Liver (tissue), 8 donors: ENCODE measurements at regions not wholly inside any gene's neighbourhood (a gene's known extent, or its start where the extent isn't known, plus 50 kb on each side); places are given as distances from the start of the nearest gene placed in this dataset.

Experiments used
- DNase-seq: peaks from one replicate; pipeline ENCODE4 v3.0.0-alpha.2; 2017; ENCODE audit warnings: low spot score
- H3K27ac ChIP-seq, 2 donors: one replicate each; pipeline ENCODE4 v1.7.0; 2013; ENCODE audit warnings: inconsistent platforms in 2 of 2, low read length in 2 of 2, control low read depth in 1 of 2, low read depth in 1 of 2, mild to moderate bottlenecking in 1 of 2
- H3K27me3 ChIP-seq, 4 donors: one replicate each; pipeline versions ENCODE4 v1.6.1 to v1.7.0; 2013; ENCODE audit warnings: low read length in 3 of 4, inconsistent platforms in 1 of 4, mild to moderate bottlenecking in 1 of 4, moderate library complexity in 1 of 4; ENCODE audit not compliant: control insufficient read depth in 4 of 4, insufficient read depth in 4 of 4
- H3K36me3 ChIP-seq, 4 donors: one replicate each; pipeline versions ENCODE4 v1.6.1 to v1.7.0; 2013; ENCODE audit warnings: low read length in 3 of 4, mild to moderate bottlenecking in 3 of 4, low read depth in 1 of 4, moderate library complexity in 1 of 4; ENCODE audit not compliant: control insufficient read depth in 4 of 4, insufficient read depth in 3 of 4
- H3K4me1 ChIP-seq, 4 donors: one replicate each; pipeline versions ENCODE4 v1.6.1 to v1.7.0; 2013; ENCODE audit warnings: low read length in 3 of 4, mild to moderate bottlenecking in 3 of 4, moderate library complexity in 1 of 4; ENCODE audit not compliant: control insufficient read depth in 4 of 4, insufficient read depth in 4 of 4
- H3K4me3 ChIP-seq, 3 donors: one replicate each; pipeline versions ENCODE4 v1.6.1 to v1.7.0; 2013; ENCODE audit warnings: low read length in 3 of 3, control low read depth in 1 of 3, low read depth in 1 of 3, mild to moderate bottlenecking in 1 of 3
- H3K9ac ChIP-seq, 2 donors: one replicate each; pipeline ENCODE4 v1.7.0; 2013; ENCODE audit warnings: low read length in 2 of 2, mild to moderate bottlenecking in 2 of 2, moderate library complexity in 2 of 2, control low read depth in 1 of 2, low read depth in 1 of 2
- H3K9me3 ChIP-seq, 4 donors: one replicate each; pipeline versions ENCODE4 v1.6.1 to v1.7.0; 2013; ENCODE audit warnings: low read length in 3 of 4; ENCODE audit not compliant: control insufficient read depth in 4 of 4
- ATF3 ChIP-seq: IDR thresholded peaks from 2 replicates; pipeline ENCODE4 v1.6.1; 2016; ENCODE audit warnings: antibody characterized with exemption
- CTCF ChIP-seq: fragments of 150-350 bp; IDR thresholded peaks from 2 replicates; pipeline ENCODE4 v1.5.1; 2017; ENCODE audit warnings: improper control_type of control experiment, low read depth, low read length; ENCODE audit not compliant: missing input control
- EGR1 ChIP-seq, 2 donors: IDR thresholded peaks; 2 replicates each; pipeline ENCODE4 v1.6.1; 2016 to 2018; ENCODE audit warnings: antibody characterized with exemption in 2 of 2, low read depth in 2 of 2
- FOXA1 ChIP-seq: IDR thresholded peaks from 2 replicates; pipeline ENCODE4 v1.6.1; 2016; ENCODE audit warnings: antibody characterized with exemption
- GABPA ChIP-seq, 2 donors: IDR thresholded peaks in 1 of 2; conservative IDR thresholded peaks in 1 of 2; 2 replicates each; pipeline ENCODE4 v1.6.1; 2016; ENCODE audit warnings: antibody characterized with exemption in 2 of 2, mild to moderate bottlenecking in 1 of 2, moderate library complexity in 1 of 2
- HNF4A ChIP-seq, 2 donors: conservative IDR thresholded peaks; 2 replicates each; pipeline ENCODE4 v1.6.1; 2016; ENCODE audit warnings: antibody characterized with exemption in 2 of 2, mild to moderate bottlenecking in 2 of 2
- HNF4G ChIP-seq: IDR thresholded peaks from 2 replicates; pipeline ENCODE4 v1.6.1; 2016; ENCODE audit warnings: antibody characterized with exemption
- JUND ChIP-seq, 2 donors: IDR thresholded peaks; 2 replicates each; pipeline ENCODE4 v1.6.1; 2016; ENCODE audit warnings: antibody characterized with exemption in 2 of 2
- NR2F2 ChIP-seq: IDR thresholded peaks from 2 replicates; pipeline ENCODE4 v1.6.1; 2016; ENCODE audit warnings: antibody characterized with exemption
- RAD21 ChIP-seq, 2 donors: IDR thresholded peaks; 2 replicates each; pipeline ENCODE4 v1.6.1; 2016; ENCODE audit warnings: antibody characterized with exemption in 2 of 2, mild to moderate bottlenecking in 2 of 2
- RXRA ChIP-seq, 2 donors: IDR thresholded peaks; 2 replicates each; pipeline ENCODE4 v1.6.1; 2017 to 2018; ENCODE audit warnings: antibody characterized with exemption in 2 of 2, mild to moderate bottlenecking in 1 of 2
- SP1 ChIP-seq: IDR thresholded peaks from 2 replicates; pipeline ENCODE4 v1.6.1; 2018; ENCODE audit warnings: antibody characterized with exemption, mild to moderate bottlenecking
- TAF1 ChIP-seq: conservative IDR thresholded peaks from 2 replicates; pipeline ENCODE4 v1.6.1; 2016; ENCODE audit warnings: antibody characterized with exemption, mild to moderate bottlenecking
- YY1 ChIP-seq: IDR thresholded peaks from 2 replicates; pipeline ENCODE4 v1.6.1; 2016; ENCODE audit warnings: antibody characterized with exemption, mild to moderate bottlenecking
- ZBTB33 ChIP-seq: IDR thresholded peaks from 2 replicates; pipeline ENCODE4 v1.6.1; 2016; ENCODE audit warnings: antibody characterized with exemption
- WGBS: extraction: QIAGEN DNeasy Blood & Tissue Kit; methylation state at CpG from one replicate; pipeline ENCODE4 v1.1.7; 2013; 5-methylcytosine and 5-hydroxymethylcytosine counted together
- TF ChIP-seq, protein P1 (sequence below): IDR thresholded peaks from 2 replicates; pipeline ENCODE4 v1.6.1; 2016; ENCODE audit warnings: antibody characterized with exemption, mild to moderate bottlenecking
- TF ChIP-seq, protein P2 (sequence below): IDR thresholded peaks from 2 replicates; pipeline ENCODE4 v1.6.1; 2016; ENCODE audit warnings: antibody characterized with exemption
- donor health status: healthy.
- donor health status: healthy.
- donor health status: healthy.
- donor health status: healthy.
- donor health status: healthy.

GRCh38 chr3:44041726-44042125 lies 200.0 kb upstream of the TOPAZ1 start:
- Histone ChIP-seq H3K36me3 (no peaks in the 10 kb centered on the region), H3K9me3 (no peaks in the 10 kb centered on the region), H3K27me3 (peaks cover 0 to 6% (median 0%) of the 10 kb centered on the region in 4 donors), H3K4me3 (no peak overlapping the region), H3K27ac (no peak overlapping the region), H3K4me1 (no peaks in the 10 kb centered on the region), H3K9ac (no peak overlapping the region)
- no peak for DNase-seq
- TF ChIP-seq ATF3 (no peak), SP1 (no peak), JUND (IDR thresholded peaks at IDR 0.05) (no peak), FOXA1 (no peak), GABPA (IDR thresholded peaks at IDR 0.05 in 1 of 2, conservative IDR thresholded peaks at IDR 0.05 in 1 of 2) (no peak), HNF4G (no peak), NR2F2 (no peak), RAD21 (IDR thresholded peaks at IDR 0.05) (no peak), TAF1 (no peak), HNF4A (conservative IDR thresholded peaks at IDR 0.05) (no peak), EGR1 (IDR thresholded peaks at IDR 0.05; ENCODE audit: low read depth in 2 of 2) (no peak), YY1 (no peak), RXRA (IDR thresholded peaks at IDR 0.05) (no peak)
- TF ChIP-seq, protein P1, sequence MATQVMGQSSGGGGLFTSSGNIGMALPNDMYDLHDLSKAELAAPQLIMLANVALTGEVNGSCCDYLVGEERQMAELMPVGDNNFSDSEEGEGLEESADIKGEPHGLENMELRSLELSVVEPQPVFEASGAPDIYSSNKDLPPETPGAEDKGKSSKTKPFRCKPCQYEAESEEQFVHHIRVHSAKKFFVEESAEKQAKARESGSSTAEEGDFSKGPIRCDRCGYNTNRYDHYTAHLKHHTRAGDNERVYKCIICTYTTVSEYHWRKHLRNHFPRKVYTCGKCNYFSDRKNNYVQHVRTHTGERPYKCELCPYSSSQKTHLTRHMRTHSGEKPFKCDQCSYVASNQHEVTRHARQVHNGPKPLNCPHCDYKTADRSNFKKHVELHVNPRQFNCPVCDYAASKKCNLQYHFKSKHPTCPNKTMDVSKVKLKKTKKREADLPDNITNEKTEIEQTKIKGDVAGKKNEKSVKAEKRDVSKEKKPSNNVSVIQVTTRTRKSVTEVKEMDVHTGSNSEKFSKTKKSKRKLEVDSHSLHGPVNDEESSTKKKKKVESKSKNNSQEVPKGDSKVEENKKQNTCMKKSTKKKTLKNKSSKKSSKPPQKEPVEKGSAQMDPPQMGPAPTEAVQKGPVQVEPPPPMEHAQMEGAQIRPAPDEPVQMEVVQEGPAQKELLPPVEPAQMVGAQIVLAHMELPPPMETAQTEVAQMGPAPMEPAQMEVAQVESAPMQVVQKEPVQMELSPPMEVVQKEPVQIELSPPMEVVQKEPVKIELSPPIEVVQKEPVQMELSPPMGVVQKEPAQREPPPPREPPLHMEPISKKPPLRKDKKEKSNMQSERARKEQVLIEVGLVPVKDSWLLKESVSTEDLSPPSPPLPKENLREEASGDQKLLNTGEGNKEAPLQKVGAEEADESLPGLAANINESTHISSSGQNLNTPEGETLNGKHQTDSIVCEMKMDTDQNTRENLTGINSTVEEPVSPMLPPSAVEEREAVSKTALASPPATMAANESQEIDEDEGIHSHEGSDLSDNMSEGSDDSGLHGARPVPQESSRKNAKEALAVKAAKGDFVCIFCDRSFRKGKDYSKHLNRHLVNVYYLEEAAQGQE: no peak
- WGBS: 71% methylated on average over 4 of the region's 4 CpGs

DNA sequence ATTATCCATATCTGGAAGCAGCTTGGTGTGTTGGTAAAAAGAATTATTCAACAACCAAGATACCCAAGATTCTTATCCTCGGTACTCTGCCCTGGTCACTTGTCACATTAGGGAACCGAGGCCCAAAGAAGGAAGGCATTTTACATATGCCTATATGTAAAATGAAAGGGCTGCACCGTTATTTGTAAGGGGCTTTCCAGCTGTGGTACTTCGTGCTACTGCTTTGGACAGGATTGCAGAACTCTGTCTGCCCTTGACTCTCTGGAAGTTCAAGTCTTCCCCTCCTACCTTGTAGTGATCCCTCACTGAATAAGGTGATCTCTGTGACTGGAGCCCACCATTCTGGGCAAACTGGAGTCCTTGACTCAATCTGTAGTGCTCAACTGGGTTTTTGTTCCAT lies 198.9 kb upstream of the TOPAZ1 start:
- H3K36me3 ChIP-seq: no peaks in the 10 kb centered on the region
- TF ChIP-seq YY1: no peak
- TF ChIP-seq ZBTB33: no peak
- TF ChIP-seq RXRA (IDR thresholded peaks at IDR 0.05): no peak
- no peak for TF ChIP-seq EGR1 (IDR thresholded peaks at IDR 0.05; ENCODE audit: low read depth in 2 of 2)
- TF ChIP-seq NR2F2: no peak
- TF ChIP-seq CTCF: no peak
- no peak for TF ChIP-seq HNF4A (conservative IDR thresholded peaks at IDR 0.05)
- TF ChIP-seq, protein P2, sequence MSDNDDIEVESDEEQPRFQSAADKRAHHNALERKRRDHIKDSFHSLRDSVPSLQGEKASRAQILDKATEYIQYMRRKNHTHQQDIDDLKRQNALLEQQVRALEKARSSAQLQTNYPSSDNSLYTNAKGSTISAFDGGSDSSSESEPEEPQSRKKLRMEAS: no peak
- no peak for TF ChIP-seq JUND (IDR thresholded peaks at IDR 0.05)
- TF ChIP-seq TAF1: no peak
- no peak for TF ChIP-seq GABPA (IDR thresholded peaks at IDR 0.05 in 1 of 2, conservative IDR thresholded peaks at IDR 0.05 in 1 of 2)
- no peaks in the 10 kb centered on the region for H3K4me1 ChIP-seq
- no peak overlapping the region for H3K4me3 ChIP-seq
- no peaks in the 10 kb centered on the region for H3K9me3 ChIP-seq
- no peak overlapping the region for H3K27ac ChIP-seq
- WGBS: 72% methylated on average over 4 of the region's 4 CpGs
- H3K27me3 ChIP-seq: peaks cover 0 to 3% (median under 1%) of the 10 kb centered on the region in 4 donors
- no peak overlapping the region for H3K9ac ChIP-seq
- no peak for DNase-seq
